ENCODE measurements at regions not wholly inside any gene's neighbourhood (a gene's known extent, or its start where the extent isn't known, plus 50 kb on each side); places are given as distances from the start of the nearest gene placed in this dataset.

- Histone ChIP-seq H3K4me1 (replicated peaks in 1 of 4; ENCODE audit: control insufficient read depth in 3 of 4, insufficient read depth in 4 of 4, low read length in 3 of 4) (peaks cover 0 to 3% (median 0%) of the 10 kb centered on the region in 4 experiments; a peak in 1 of 7 replicates), H4K91ac (replicated peaks; ENCODE audit: insufficient read length, low read length) (no peak overlapping the region), H3K79me1 (ENCODE audit: low read depth, low read length) (no peaks in the 10 kb centered on the region), H3K18ac (ENCODE audit: extremely low read depth, low read length) (no peak overlapping the region), H3K9ac (replicated peaks in 1 of 4; ENCODE audit: extremely low read depth in 1 of 4, low read depth in 3 of 4, low read length in 3 of 4) (no peak overlapping the region), H2BK15ac (ENCODE audit: low read length) (no peak overlapping the region), H2AK5ac (ENCODE audit: low read depth, low read length) (no peak overlapping the region), H2BK12ac (ENCODE audit: low read depth, low read length) (no peak overlapping the region), H3K27me3 (replicated peaks in 1 of 4; ENCODE audit: control insufficient read depth in 3 of 4, extremely low read depth in 1 of 4, insufficient read depth in 3 of 4, low read length in 3 of 4) (no peaks in the 10 kb centered on the region), H3K4ac (replicated peaks; ENCODE audit: insufficient read length, low read depth, low read length) (no peak overlapping the region), H2BK20ac (ENCODE audit: low read length) (no peak overlapping the region), H3K14ac (ENCODE audit: insufficient read length) (no peak overlapping the region), H3K56ac (replicated peaks; ENCODE audit: insufficient read length, low read depth, low read length) (no peak overlapping the region), H3K36me3 (ENCODE audit: control insufficient read depth in 2 of 4, insufficient read depth in 4 of 4, low read length in 3 of 4) (no peaks in the 10 kb centered on the region), H2BK120ac (replicated peaks; ENCODE audit: low read depth, low read length) (no peak overlapping the region), H3K9me3 (ENCODE audit: insufficient read depth in 2 of 2, low read depth in 1 of 2, low read length in 1 of 2) (no peaks in the 10 kb centered on the region), H2AFZ (ENCODE audit: low read length) (no peak overlapping the region), H3K23me2 (ENCODE audit: low read depth, low read length) (no peaks in the 10 kb centered on the region), H3K4me3 (ENCODE audit: extremely low read depth in 1 of 4, insufficient read depth in 2 of 4, low read depth in 3 of 4, low read length in 4 of 4) (no peak overlapping the region), H3K23ac (ENCODE audit: insufficient read length) (no peak overlapping the region), H4K8ac (ENCODE audit: extremely low read depth, insufficient read depth, low read length) (no peak overlapping the region), H3K79me2 (ENCODE audit: control insufficient read depth in 1 of 2, insufficient read depth in 2 of 2, low read length in 2 of 2) (no peaks in the 10 kb centered on the region), H2BK5ac (ENCODE audit: low read depth, low read length) (no peak overlapping the region), H3K27ac (ENCODE audit: low read depth, low read length) (no peak overlapping the region), H4K5ac (ENCODE audit: insufficient read length, low read depth, low read length) (no peak overlapping the region), H4K20me1 (replicated peaks in 1 of 2; ENCODE audit: control insufficient read depth in 1 of 2, insufficient read depth in 2 of 2, low read length in 2 of 2) (no peaks in the 10 kb centered on the region), H3K4me2 (ENCODE audit: insufficient read depth in 1 of 2, low read depth in 2 of 2, low read length in 2 of 2) (no peak overlapping the region)
- no peak for DNase-seq (ENCODE audit: low read depth in 1 of 2, low spot score in 2 of 2)
- FAIRE-seq, result no peak
- 92% methylated on average over 4 of the region's 4 CpGs; no CpG with 5 or more reads in 1 of the 2 experiments for WGBS, 2 experiments (ENCODE audit: extremely low coverage in 1 of 2, insufficient coverage in 1 of 2, insufficient read length in 1 of 2, insufficient replicate concordance in 2 of 2, low coverage in 1 of 2, low lambda C conversion rate in 2 of 2, missing lambda C conversion rate in 1 of 2)
- ChIA-PET CTCF (ENCODE audit: partially characterized antibody) (no interaction called here), POLR2A (ENCODE audit: partially characterized antibody) (no interaction called here)
- TF ChIP-seq ATF3 (IDR thresholded peaks at IDR 0.05; ENCODE audit: insufficient read depth, low read depth, low read length) (no peak), SIRT6 (IDR thresholded peaks at IDR 0.05; ENCODE audit: low read length) (no peak), PHF8 (conservative IDR thresholded peaks at IDR 0.05; ENCODE audit: low read depth, low read length) (no peak), NANOG (IDR thresholded peaks at IDR 0.05; ENCODE audit: insufficient read depth, low read depth, low read length, poor library complexity, severe bottlenecking) (no peak), NRF1 (IDR thresholded peaks at IDR 0.05; ENCODE audit: low read depth, low read length) (no peak), CBX8 (IDR thresholded peaks at IDR 0.05; ENCODE audit: borderline replicate concordance, low read depth, low read length) (no peak), BCL11A (IDR thresholded peaks at IDR 0.05; ENCODE audit: low read depth in 2 of 2, low read length in 2 of 2) (no peak), POLR2AphosphoS5 (IDR thresholded peaks at IDR 0.05; ENCODE audit: low read depth, low read length) (no peak), MAX (IDR thresholded peaks at IDR 0.05) (no peak), TEAD4 (IDR thresholded peaks at IDR 0.05; ENCODE audit: low read depth, low read length) (no peak), RNF2 (IDR thresholded peaks at IDR 0.05; ENCODE audit: borderline replicate concordance, low read depth, low read length, missing control alignments, poor library complexity, severe bottlenecking) (no peak), HDAC6 (IDR thresholded peaks at IDR 0.05; ENCODE audit: low read depth, low read length) (no peak)
Observed at GRCh38 chr3:24756101-24756888, 261.6 kb upstream of the THRB start.

Measured in H1 (cell line).